Mesenchymal stem cell (in vitro differentiated cells and primary cell): ENCODE measurements at regions not wholly inside any gene's neighbourhood (a gene's known extent, or its start where the extent isn't known, plus 50 kb on each side); places are given as distances from the start of the nearest gene placed in this dataset.

Source experiments
- DNase-seq: peaks from one replicate; pipeline ENCODE4 v3.0.0-alpha.2; 2013
- H2AFZ ChIP-seq: one replicate; pipeline ENCODE4 v1.6.1; 2013; ENCODE audit warnings: low read depth, mild to moderate bottlenecking, control low read depth, inconsistent platforms, low read length, moderate library complexity
- H2AK5ac ChIP-seq: 2 replicates; pipeline ENCODE4 v1.6.1; 2013; ENCODE audit warnings: low read length, moderate library complexity, mild to moderate bottlenecking, inconsistent platforms; ENCODE audit not compliant: severe bottlenecking
- H2BK120ac ChIP-seq: one replicate; pipeline ENCODE4 v1.6.1; 2013; ENCODE audit warnings: low read depth, mild to moderate bottlenecking, inconsistent platforms, low read length, moderate library complexity
- H2BK12ac ChIP-seq, 2 experiments: one replicate each; pipeline ENCODE4 v1.6.1; 2013; ENCODE audit warnings: inconsistent platforms in 2 of 2, low read length in 2 of 2, mild to moderate bottlenecking in 2 of 2, moderate library complexity in 2 of 2, control low read depth in 1 of 2
- H2BK15ac ChIP-seq: one replicate; pipeline ENCODE4 v1.6.1; 2013; ENCODE audit warnings: mild to moderate bottlenecking, low read depth, inconsistent platforms; ENCODE audit not compliant: poor library complexity, severe bottlenecking
- H2BK5ac ChIP-seq: 2 replicates; pipeline ENCODE4 v1.6.1; 2013; ENCODE audit warnings: low read depth, mild to moderate bottlenecking, low read length, control low read depth, inconsistent platforms; ENCODE audit not compliant: poor library complexity, severe bottlenecking
- H3K14ac ChIP-seq, 2 experiments: one replicate each; pipeline ENCODE4 v1.6.1; 2013; ENCODE audit warnings: inconsistent platforms in 2 of 2, low read length in 2 of 2, control low read depth in 1 of 2, mild to moderate bottlenecking in 1 of 2, moderate library complexity in 1 of 2
- H3K18ac ChIP-seq, 2 experiments: one replicate each; pipeline ENCODE4 v1.6.1; 2013; ENCODE audit warnings: inconsistent platforms in 2 of 2, low read length in 2 of 2, control low read depth in 1 of 2, low read depth in 1 of 2, mild to moderate bottlenecking in 1 of 2
- H3K23ac ChIP-seq, 2 experiments: one replicate each; pipeline ENCODE4 v1.6.1; 2013; ENCODE audit warnings: inconsistent platforms in 2 of 2, low read length in 2 of 2, mild to moderate bottlenecking in 2 of 2, moderate library complexity in 2 of 2, control low read depth in 1 of 2
- H3K27ac ChIP-seq: 2 replicates; pipeline ENCODE4 v1.5.1; 2013; ENCODE audit warnings: mild to moderate bottlenecking, moderate library complexity, low read length, control low read depth, inconsistent platforms; ENCODE audit not compliant: poor library complexity, severe bottlenecking
- H3K27me3 ChIP-seq, 2 experiments: 2 replicates each; pipeline versions ENCODE4 v1.6.1 to v1.7.0; 2013; ENCODE audit warnings: low read length in 2 of 2, mild to moderate bottlenecking in 2 of 2, moderate library complexity in 2 of 2, control low read depth in 1 of 2, inconsistent platforms in 1 of 2; ENCODE audit not compliant: control insufficient read depth in 1 of 2, insufficient read depth in 1 of 2
- H3K36me3 ChIP-seq, 2 experiments: 2 replicates each; pipeline versions ENCODE4 v1.6.1 to v1.7.0; 2013; ENCODE audit warnings: low read length in 2 of 2, control low read depth in 1 of 2, inconsistent platforms in 1 of 2, low read depth in 1 of 2, mild to moderate bottlenecking in 1 of 2; ENCODE audit not compliant: insufficient read depth in 2 of 2, control insufficient read depth in 1 of 2
- H3K4ac ChIP-seq, 2 experiments: one replicate each; pipeline ENCODE4 v1.6.1; 2013; ENCODE audit warnings: inconsistent platforms in 2 of 2, low read length in 2 of 2, mild to moderate bottlenecking in 2 of 2, moderate library complexity in 2 of 2, control low read depth in 1 of 2, low read depth in 1 of 2
- H3K4me1 ChIP-seq: 2 replicates; pipeline ENCODE4 v1.6.1; 2013; ENCODE audit warnings: low read depth, low read length, control low read depth; ENCODE audit not compliant: control insufficient read depth, insufficient read depth
- H3K4me2 ChIP-seq: 2 replicates; pipeline ENCODE4 v1.6.1; 2013; ENCODE audit warnings: low read length, mild to moderate bottlenecking, inconsistent platforms; ENCODE audit not compliant: poor library complexity, severe bottlenecking
- H3K4me3 ChIP-seq, 2 experiments: 2 replicates each; pipeline versions ENCODE4 v1.5.1 to v1.7.0; 2013; ENCODE audit warnings: low read length in 2 of 2, mild to moderate bottlenecking in 2 of 2, control low read depth in 1 of 2, low read depth in 1 of 2; ENCODE audit not compliant: insufficient read depth in 1 of 2
- H3K79me1 ChIP-seq: replicated peaks from 2 replicates; pipeline ENCODE4 v1.6.1; 2013; ENCODE audit warnings: mild to moderate bottlenecking, control low read depth, low read length, inconsistent platforms; ENCODE audit not compliant: poor library complexity, severe bottlenecking
- H3K9ac ChIP-seq: 2 replicates; pipeline ENCODE4 v1.7.0; 2013; ENCODE audit warnings: mild to moderate bottlenecking, low read length, moderate library complexity
- H3K9me3 ChIP-seq: 2 replicates; pipeline ENCODE4 v1.7.0; 2013; ENCODE audit warnings: mild to moderate bottlenecking, low read length; ENCODE audit not compliant: control insufficient read depth
- H4K8ac ChIP-seq: one replicate; pipeline ENCODE4 v1.6.1; 2013; ENCODE audit warnings: inconsistent platforms, mild to moderate bottlenecking, low read length, moderate library complexity
- H4K91ac ChIP-seq: one replicate; pipeline ENCODE4 v1.6.1; 2013; ENCODE audit warnings: mild to moderate bottlenecking, low read length, inconsistent platforms
- WGBS: methylation state at CpG from one replicate; pipeline ENCODE4 v1.1.7; 2013; ENCODE audit warnings: mixed read lengths; 5-methylcytosine and 5-hydroxymethylcytosine counted together

- Histone ChIP-seq H2BK12ac (no peak overlapping the region), H3K27ac (no peak overlapping the region), H3K27me3 (peaks cover 0 to 6% of the 10 kb centered on the region in 2 experiments), H2BK15ac (no peak overlapping the region), H3K4me2 (no peak overlapping the region), H3K4me1 (no peaks in the 10 kb centered on the region), H4K8ac (peak overlapping the region; percentile 22), H2AK5ac (no peak overlapping the region), H2AFZ (peak overlapping the region; percentile 27), H3K9me3 (peaks cover under 1% of the 10 kb centered on the region), H2BK5ac (no peak overlapping the region), H3K23ac (no peak overlapping the region), H3K4ac (peak overlapping the region in 1 of 2 experiments; percentile 16), H3K4me3 (no peak overlapping the region), H2BK120ac (no peak overlapping the region), H3K14ac (no peak overlapping the region), H3K36me3 (no peaks in the 10 kb centered on the region), H3K18ac (peak overlapping the region; percentile 52 to 78), H3K79me1 (no peaks in the 10 kb centered on the region), H3K9ac (no peak overlapping the region), H4K91ac (peak overlapping the region; percentile 35)
- peak; percentile 32 for DNase-seq
- 9% methylated on average over 6 of the region's 9 CpGs for WGBS
Measured at GRCh38 chr5:116864157-116864837, 289.7 kb upstream of the SEMA6A start.

- Histone ChIP-seq H2BK120ac (no peak overlapping the region), H3K27ac (no peak overlapping the region), H3K23ac (no peak overlapping the region), H3K4ac (no peak overlapping the region), H3K4me3 (no peak overlapping the region), H2AK5ac (no peak overlapping the region), H4K91ac (no peak overlapping the region), H3K18ac (no peak overlapping the region), H3K14ac (peak overlapping the region in 1 of 2 experiments; percentile 86), H2BK15ac (no peak overlapping the region), H3K4me2 (no peak overlapping the region), H3K4me1 (no peaks in the 10 kb centered on the region), H2BK5ac (no peak overlapping the region), H3K27me3 (peaks cover 0 to 6% of the 10 kb centered on the region in 2 experiments), H3K9me3 (no peaks in the 10 kb centered on the region), H3K9ac (no peak overlapping the region), H4K8ac (no peak overlapping the region), H2BK12ac (peak overlapping the region in 1 of 2 experiments; percentile 72), H3K36me3 (no peaks in the 10 kb centered on the region), H3K79me1 (no peaks in the 10 kb centered on the region), H2AFZ (no peak overlapping the region)
- 94% methylated on average over 5 of the region's 10 CpGs for WGBS
- no peak for DNase-seq
Measured at GRCh38 chr5:116862632-116863455, 288.2 kb upstream of the SEMA6A start.

- Histone ChIP-seq H2BK15ac (no peak overlapping the region), H3K9me3 (no peaks in the 10 kb centered on the region), H3K4me1 (no peaks in the 10 kb centered on the region), H3K18ac (no peak overlapping the region), H3K9ac (no peak overlapping the region), H3K27ac (no peak overlapping the region), H2AFZ (no peak overlapping the region), H3K79me1 (no peaks in the 10 kb centered on the region), H2BK5ac (no peak overlapping the region), H3K4me3 (no peak overlapping the region), H3K27me3 (peaks cover 0 to 6% of the 10 kb centered on the region in 2 experiments), H3K4ac (no peak overlapping the region), H3K4me2 (no peak overlapping the region), H4K8ac (no peak overlapping the region), H3K14ac (no peak overlapping the region), H3K36me3 (no peaks in the 10 kb centered on the region), H3K23ac (no peak overlapping the region), H2BK120ac (no peak overlapping the region), H2AK5ac (no peak overlapping the region), H4K91ac (no peak overlapping the region), H2BK12ac (no peak overlapping the region)
- 83% methylated on average over 1 of the region's 2 CpGs for WGBS
- DNase-seq: peak; percentile 39
Measured at GRCh38 chr5:116861666-116862065, 287.0 kb upstream of the SEMA6A start.

- Histone ChIP-seq H2AFZ (no peak overlapping the region), H3K79me1 (no peaks in the 10 kb centered on the region), H2BK5ac (no peak overlapping the region), H3K36me3 (no peaks in the 10 kb centered on the region), H3K18ac (peak overlapping the region in 1 of 2 experiments; percentile 37), H4K91ac (no peak overlapping the region), H3K4ac (no peak overlapping the region), H2BK12ac (peak overlapping the region in 1 of 2 experiments; percentile 61), H2AK5ac (no peak overlapping the region), H3K4me2 (no peak overlapping the region), H3K14ac (no peak overlapping the region), H2BK15ac (no peak overlapping the region), H4K8ac (no peak overlapping the region), H3K27ac (no peak overlapping the region), H3K4me3 (no peak overlapping the region), H3K9ac (no peak overlapping the region), H3K4me1 (no peaks in the 10 kb centered on the region), H3K23ac (no peak overlapping the region), H3K27me3 (peaks cover 0 to 6% of the 10 kb centered on the region in 2 experiments), H3K9me3 (no peaks in the 10 kb centered on the region), H2BK120ac (peak overlapping the region; percentile 42)
- 95% methylated on average over 3 of the region's 3 CpGs for WGBS
- no peak for DNase-seq
Measured at GRCh38 chr5:116861097-116861496, 286.5 kb upstream of the SEMA6A start.
